Smooth muscle cell (in vitro differentiated cells): ENCODE measurements at regions not wholly inside any gene's neighbourhood (a gene's known extent, or its start where the extent isn't known, plus 50 kb on each side); places are given as distances from the start of the nearest gene placed in this dataset.
A peak's percentile ranks its signal among the peaks of the same experiment; 100 is the strongest.

Experiments used
- DNase-seq: peaks from one replicate; lab custom pipeline; 2025; ENCODE audit not compliant: unreplicated experiment; lab: John Stamatoyannopoulos, UW
- H2AFZ ChIP-seq: fragments of 200-600 bp; sonication (generic); 2 replicates; pipeline ENCODE4 v1.6.0; 2016; ENCODE audit warnings: antibody characterized with exemption, low read depth, mild to moderate bottlenecking
- H3F3A ChIP-seq: fragments of 200-600 bp; sonication (generic); 2 replicates; pipeline ENCODE4 v1.6.0; 2017; ENCODE audit warnings: antibody characterized with exemption, low read depth
- H3K27ac ChIP-seq: fragments of 200-600 bp; sonication (generic); 2 replicates; pipeline ENCODE4 v1.5.1; 2016; ENCODE audit warnings: low read depth, mild to moderate bottlenecking
- H3K27me3 ChIP-seq: fragments of 200-600 bp; sonication (generic); 2 replicates; pipeline ENCODE4 v1.6.1; 2016; ENCODE audit warnings: low read depth, mild to moderate bottlenecking
- H3K36me3 ChIP-seq: fragments of 200-600 bp; sonication (generic); 2 replicates; pipeline ENCODE4 v1.5.1; 2016; ENCODE audit warnings: low read depth
- H3K4me1 ChIP-seq: fragments of 200-600 bp; sonication (generic); 2 replicates; pipeline ENCODE4 v1.5.1; 2016; ENCODE audit warnings: low read depth
- H3K4me2 ChIP-seq: fragments of 200-600 bp; sonication (generic); 2 replicates; pipeline ENCODE4 v1.6.0; 2016; ENCODE audit warnings: mild to moderate bottlenecking
- H3K4me3 ChIP-seq: fragments of 200-600 bp; sonication (generic); 2 replicates; pipeline ENCODE4 v1.5.1; 2016; ENCODE audit warnings: mild to moderate bottlenecking
- H3K79me2 ChIP-seq: fragments of 200-600 bp; sonication (generic); 2 replicates; pipeline ENCODE4 v1.6.0; 2016; ENCODE audit warnings: low read depth, mild to moderate bottlenecking
- H3K9ac ChIP-seq: fragments of 200-600 bp; sonication (generic); 2 replicates; pipeline ENCODE4 v1.6.0; 2016; ENCODE audit warnings: low read depth
- H3K9me3 ChIP-seq: fragments of 200-600 bp; sonication (generic); replicated peaks from 2 replicates; pipeline ENCODE4 v1.5.1; 2016; ENCODE audit warnings: low read depth
- H4K20me1 ChIP-seq: fragments of 200-600 bp; sonication (generic); 2 replicates; pipeline ENCODE4 v1.6.0; 2016; ENCODE audit warnings: low read depth
- WGBS: methylation state at CpG from one replicate; pipeline ENCODE4 v1.1.7; 2016; ENCODE audit warnings: low lambda C conversion rate; 5-methylcytosine and 5-hydroxymethylcytosine counted together
- TF ChIP-seq, protein P1 (sequence below): fragments of 200-600 bp; sonication (generic); IDR thresholded peaks from 2 replicates; pipeline ENCODE4 v1.5.1; 2017; ENCODE audit warnings: borderline replicate concordance, mild to moderate bottlenecking, antibody characterized with exemption; ENCODE audit not compliant: insufficient read depth, poor library complexity, severe bottlenecking

DNA sequence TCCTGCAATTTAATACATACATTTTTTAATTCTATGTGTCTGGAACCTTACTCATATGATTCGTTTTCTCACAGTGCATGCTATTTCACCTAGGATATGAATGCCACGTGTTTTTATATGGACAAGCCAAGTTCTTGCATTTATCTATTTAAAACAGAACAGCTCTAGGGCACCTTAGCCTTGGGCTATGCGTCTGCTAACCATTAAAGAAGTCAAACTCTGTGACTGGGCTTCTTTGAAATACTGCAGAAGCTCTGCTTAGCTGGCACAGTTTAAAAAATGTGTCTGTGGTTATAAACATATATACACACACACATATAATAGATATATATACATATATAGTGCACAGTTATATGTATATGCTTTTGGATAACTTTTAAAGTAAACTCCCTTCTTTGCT lies 890.8 kb upstream of the KLHL29 start:
- no peaks in the 10 kb centered on the region for H3F3A ChIP-seq
- H3K27ac ChIP-seq, result no peak overlapping the region
- H3K27me3 ChIP-seq, result no peaks in the 10 kb centered on the region
- no peaks in the 10 kb centered on the region for H3K4me1 ChIP-seq
- WGBS, result 44% methylated on average over 3 of the region's 3 CpGs
- no peak overlapping the region for H3K9ac ChIP-seq
- H3K36me3 ChIP-seq, result no peaks in the 10 kb centered on the region
- no peaks in the 10 kb centered on the region for H3K79me2 ChIP-seq
- DNase-seq, result no peak
- H3K4me2 ChIP-seq, result no peak overlapping the region
- H3K9me3 ChIP-seq, result no peaks in the 10 kb centered on the region
- TF ChIP-seq, protein P1, sequence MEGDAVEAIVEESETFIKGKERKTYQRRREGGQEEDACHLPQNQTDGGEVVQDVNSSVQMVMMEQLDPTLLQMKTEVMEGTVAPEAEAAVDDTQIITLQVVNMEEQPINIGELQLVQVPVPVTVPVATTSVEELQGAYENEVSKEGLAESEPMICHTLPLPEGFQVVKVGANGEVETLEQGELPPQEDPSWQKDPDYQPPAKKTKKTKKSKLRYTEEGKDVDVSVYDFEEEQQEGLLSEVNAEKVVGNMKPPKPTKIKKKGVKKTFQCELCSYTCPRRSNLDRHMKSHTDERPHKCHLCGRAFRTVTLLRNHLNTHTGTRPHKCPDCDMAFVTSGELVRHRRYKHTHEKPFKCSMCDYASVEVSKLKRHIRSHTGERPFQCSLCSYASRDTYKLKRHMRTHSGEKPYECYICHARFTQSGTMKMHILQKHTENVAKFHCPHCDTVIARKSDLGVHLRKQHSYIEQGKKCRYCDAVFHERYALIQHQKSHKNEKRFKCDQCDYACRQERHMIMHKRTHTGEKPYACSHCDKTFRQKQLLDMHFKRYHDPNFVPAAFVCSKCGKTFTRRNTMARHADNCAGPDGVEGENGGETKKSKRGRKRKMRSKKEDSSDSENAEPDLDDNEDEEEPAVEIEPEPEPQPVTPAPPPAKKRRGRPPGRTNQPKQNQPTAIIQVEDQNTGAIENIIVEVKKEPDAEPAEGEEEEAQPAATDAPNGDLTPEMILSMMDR, result no peak
- no peak overlapping the region for H2AFZ ChIP-seq
- H4K20me1 ChIP-seq, result no peaks in the 10 kb centered on the region
- H3K4me3 ChIP-seq, result no peak overlapping the region

DNA sequence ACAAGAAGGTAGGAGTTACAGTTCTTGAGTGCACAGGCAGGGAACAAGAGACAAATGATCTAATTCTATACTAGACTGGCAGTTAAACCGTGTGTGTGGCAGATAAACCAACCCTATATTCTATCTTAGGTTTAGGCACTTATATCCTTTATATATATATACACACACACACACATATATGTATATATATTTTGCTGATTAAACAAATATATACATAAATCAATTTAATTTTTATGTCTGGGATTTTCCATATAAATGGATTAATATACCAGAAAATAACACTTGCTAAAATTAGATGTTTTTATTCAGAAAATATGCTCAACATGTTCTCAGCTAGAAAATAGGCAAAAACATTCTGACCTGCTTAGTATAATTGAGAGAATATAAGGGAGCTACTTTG lies 887.9 kb upstream of the KLHL29 start:
- no peak for DNase-seq
- H3K36me3 ChIP-seq, result no peaks in the 10 kb centered on the region

DNA sequence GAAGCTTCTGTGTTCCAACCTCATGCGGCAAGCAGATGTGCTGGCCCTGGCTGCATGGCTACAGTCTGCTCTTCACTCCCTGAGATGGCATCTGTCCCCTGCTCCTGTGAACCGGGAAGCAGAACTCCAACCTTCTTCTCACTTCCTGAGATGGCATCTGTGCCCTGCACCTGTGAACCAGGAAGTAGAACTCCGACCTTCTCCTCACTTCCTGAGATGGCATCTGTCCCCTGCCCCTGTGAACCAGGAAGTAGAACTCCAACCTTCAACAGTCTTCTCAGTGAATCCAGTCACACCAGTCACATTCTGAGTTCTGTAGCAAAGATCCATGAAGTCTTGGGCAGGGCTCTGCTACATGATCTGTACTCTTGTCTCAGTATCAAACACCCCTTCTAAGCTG lies 887.2 kb upstream of the KLHL29 start:
- Histone ChIP-seq H3K9ac (no peak overlapping the region), H3K9me3 (no peaks in the 10 kb centered on the region), H3K36me3 (no peaks in the 10 kb centered on the region), H2AFZ (no peak overlapping the region), H4K20me1 (no peaks in the 10 kb centered on the region), H3K79me2 (no peaks in the 10 kb centered on the region), H3K27ac (no peak overlapping the region), H3F3A (no peaks in the 10 kb centered on the region), H3K4me2 (no peak overlapping the region), H3K4me3 (no peak overlapping the region), H3K27me3 (no peaks in the 10 kb centered on the region), H3K4me1 (no peaks in the 10 kb centered on the region)
- no peak for DNase-seq
- TF ChIP-seq, protein P1, result no peak
- 100% methylated on average over 3 of the region's 3 CpGs for WGBS

More for the DNA sequence above, 887.9 kb upstream of the KLHL29 start:
- Histone ChIP-seq H3K27me3 (no peaks in the 10 kb centered on the region), H4K20me1 (no peaks in the 10 kb centered on the region), H3K4me1 (no peaks in the 10 kb centered on the region), H3K79me2 (no peaks in the 10 kb centered on the region), H2AFZ (no peak overlapping the region), H3K4me2 (no peak overlapping the region), H3F3A (no peaks in the 10 kb centered on the region), H3K9me3 (no peaks in the 10 kb centered on the region), H3K4me3 (no peak overlapping the region), H3K9ac (no peak overlapping the region), H3K27ac (no peak overlapping the region)
- 82% methylated on average over 1 of the region's 1 CpG for WGBS
- TF ChIP-seq, protein P1, result no peak

DNA sequence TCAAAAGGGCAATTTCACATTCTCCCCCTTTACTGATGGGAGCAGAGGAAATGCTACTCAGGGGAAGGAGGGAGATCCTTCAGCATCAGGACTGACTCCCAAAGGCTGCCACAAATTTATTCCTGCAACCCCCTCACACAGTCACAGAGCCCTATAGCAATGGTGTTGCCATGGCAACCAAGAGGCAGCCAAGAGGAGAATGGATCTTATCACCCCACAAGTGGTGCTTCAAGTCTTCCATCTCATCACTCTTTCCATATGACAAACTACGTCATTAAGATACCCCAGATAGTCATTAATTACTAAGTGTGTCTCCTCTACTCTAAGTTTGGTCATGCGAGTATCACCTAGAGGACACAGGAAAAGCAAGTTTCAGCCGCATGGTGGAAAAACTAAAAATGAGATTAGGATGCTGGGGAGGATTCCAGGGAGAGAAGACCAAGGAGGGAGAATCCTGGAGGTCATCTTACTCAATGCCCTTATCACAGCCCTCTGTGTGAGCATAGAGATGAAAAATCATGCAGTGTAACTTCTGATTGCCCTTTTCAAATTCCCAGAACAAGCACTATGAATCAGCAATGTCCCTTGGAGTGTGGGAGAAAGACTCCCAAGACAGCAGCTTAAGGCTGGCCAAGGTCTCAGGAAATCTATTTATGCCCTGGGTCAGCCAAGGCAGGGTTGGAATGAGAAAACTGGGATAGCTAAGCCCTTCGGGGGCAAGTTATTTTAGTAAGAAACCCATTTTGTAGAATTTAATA lies 885.7 kb upstream of the KLHL29 start:
- no peaks in the 10 kb centered on the region for H4K20me1 ChIP-seq
- WGBS, result 40% methylated on average over 4 of the region's 4 CpGs
- H3F3A ChIP-seq, result no peaks in the 10 kb centered on the region
- no peaks in the 10 kb centered on the region for H3K4me1 ChIP-seq
- H3K27ac ChIP-seq, result peak overlapping the region; percentile 73
- H2AFZ ChIP-seq, result no peak overlapping the region
- no peaks in the 10 kb centered on the region for H3K36me3 ChIP-seq
- DNase-seq, result no peak
- no peaks in the 10 kb centered on the region for H3K79me2 ChIP-seq
- H3K4me2 ChIP-seq, result no peak overlapping the region
- no peaks in the 10 kb centered on the region for H3K9me3 ChIP-seq
- TF ChIP-seq, protein P1, result no peak
- H3K27me3 ChIP-seq, result no peaks in the 10 kb centered on the region
- no peak overlapping the region for H3K4me3 ChIP-seq
- H3K9ac ChIP-seq, result peak overlapping the region; percentile 11
